IMR-90 (cell line): ENCODE measurements at regions not wholly inside any gene's neighbourhood (a gene's known extent, or its start where the extent isn't known, plus 50 kb on each side); places are given as distances from the start of the nearest gene placed in this dataset.
"Not testable (repeated sequence)": the region's sequence is repeated elsewhere in the genome, so short reads cannot be mapped to it uniquely, and the experiment has no call there.

Experiments used
- ATAC-seq: fragments of 200-7000 bp; cut with Tn5 transposase; 2 replicates; pipeline ENCODE4 v1.9.1; 2020; ENCODE audit warnings: low read depth, mild to moderate bottlenecking, moderate library complexity
- BruUV-seq: library from RNA; stranded (reverse); fragments of 400-500 nt; replicated peaks from 2 replicates; lab custom pipeline; 2021; lab: Mats Ljungman, UMichigan
- CTCF ChIA-PET: fragments of 300-600 bp; formaldehyde crosslinking; extraction: SDS; loops from one replicate; lab custom pipeline; 2021; ENCODE audit warnings: antibody characterized with exemption; lab: Yijun Ruan, JAX
- POLR2A ChIA-PET: fragments of 300-600 bp; sonication (Branson Sonifier 250); formaldehyde crosslinking; loops from one replicate; lab custom pipeline; 2022; ENCODE audit warnings: antibody characterized with exemption; ENCODE audit not compliant: unreplicated experiment; lab: Charles Lee
- DNase-seq: peaks from one replicate; pipeline ENCODE4 v3.0.0; 2013
- H2AFZ ChIP-seq: replicated peaks from 2 replicates; pipeline ENCODE3; 2013; ENCODE audit warnings: low read length, mild to moderate bottlenecking; ENCODE audit not compliant: poor library complexity
- H2AK5ac ChIP-seq: 2 replicates; pipeline ENCODE4 v1.6.1; 2013; ENCODE audit warnings: low read depth, low read length, inconsistent platforms
- H2AK9ac ChIP-seq: replicated peaks from 2 replicates; pipeline ENCODE3; 2013; ENCODE audit warnings: mild to moderate bottlenecking, low read depth, low read length, moderate library complexity; ENCODE audit not compliant: poor library complexity
- H2BK120ac ChIP-seq: 2 replicates; pipeline ENCODE4 v1.6.1; 2013; ENCODE audit warnings: low read depth, low read length, inconsistent platforms
- H2BK15ac ChIP-seq: 3 replicates; pipeline ENCODE4 v1.6.1; 2013; ENCODE audit warnings: low read depth, low read length, inconsistent platforms
- H2BK20ac ChIP-seq: 2 replicates; pipeline ENCODE4 v1.6.1; 2013; ENCODE audit warnings: low read depth, mild to moderate bottlenecking, inconsistent platforms, low read length, moderate library complexity
- H2BK5ac ChIP-seq: 2 replicates; pipeline ENCODE4 v1.6.1; 2013; ENCODE audit warnings: mild to moderate bottlenecking, low read depth, low read length, inconsistent platforms; ENCODE audit not compliant: poor library complexity, severe bottlenecking
- H3K14ac ChIP-seq: replicated peaks from 2 replicates; pipeline ENCODE4 v1.6.1; 2013; ENCODE audit warnings: low read depth, low read length, inconsistent platforms
- H3K18ac ChIP-seq: 2 replicates; pipeline ENCODE4 v1.6.1; 2013; ENCODE audit warnings: low read depth, low read length, control low read depth
- H3K23ac ChIP-seq: 2 replicates; pipeline ENCODE4 v1.6.1; 2013; ENCODE audit warnings: low read depth, low read length, inconsistent platforms
- H3K27ac ChIP-seq: 2 replicates; pipeline ENCODE4 v1.5.1; 2013; ENCODE audit warnings: mild to moderate bottlenecking, control low read depth, low read length; ENCODE audit not compliant: insufficient read depth
- H3K27me3 ChIP-seq: 2 replicates; pipeline ENCODE4 v1.6.1; 2013; ENCODE audit warnings: low read length; ENCODE audit not compliant: control insufficient read depth, insufficient read depth
- H3K36me3 ChIP-seq: 2 replicates; pipeline ENCODE4 v1.6.1; 2013; ENCODE audit warnings: low read length, mixed read lengths; ENCODE audit not compliant: control insufficient read depth, insufficient read depth
- H3K4ac ChIP-seq: 2 replicates; pipeline ENCODE4 v1.6.1; 2013; ENCODE audit warnings: low read depth, low read length, inconsistent platforms
- H3K4me1 ChIP-seq: 2 replicates; pipeline ENCODE4 v1.6.1; 2013; ENCODE audit warnings: low read length, mixed read lengths; ENCODE audit not compliant: control insufficient read depth, insufficient read depth
- H3K4me2 ChIP-seq: 2 replicates; pipeline ENCODE4 v1.6.1; 2013; ENCODE audit warnings: low read depth, mild to moderate bottlenecking, control low read depth, low read length, moderate library complexity
- H3K4me3 ChIP-seq: 2 replicates; pipeline ENCODE4 v1.5.1; 2013; ENCODE audit warnings: low read depth, mild to moderate bottlenecking, control low read depth, low read length, moderate library complexity; ENCODE audit not compliant: insufficient read depth
- H3K56ac ChIP-seq: 2 replicates; pipeline ENCODE4 v1.6.1; 2013; ENCODE audit warnings: low read length, inconsistent platforms; ENCODE audit not compliant: insufficient read depth; ENCODE audit errors: extremely low read depth
- H3K79me1 ChIP-seq, 2 experiments: 2 replicates each; pipeline ENCODE4 v1.6.1; 2013; ENCODE audit warnings: low read length in 2 of 2, inconsistent platforms in 1 of 2, low read depth in 1 of 2
- H3K9ac ChIP-seq: 2 replicates; pipeline ENCODE4 v1.6.1; 2013; ENCODE audit warnings: low read depth, low read length, control low read depth
- H3K9me1 ChIP-seq: 2 replicates; pipeline ENCODE4 v1.6.1; 2013; ENCODE audit warnings: low read length, inconsistent platforms; ENCODE audit not compliant: insufficient read depth
- H3K9me3 ChIP-seq: 2 replicates; pipeline ENCODE4 v1.6.1; 2013; ENCODE audit warnings: low read length; ENCODE audit not compliant: control insufficient read depth, insufficient read depth
- H4K20me1 ChIP-seq: 2 replicates; pipeline ENCODE4 v1.6.1; 2013; ENCODE audit warnings: low read length, inconsistent platforms; ENCODE audit not compliant: insufficient read depth
- H4K5ac ChIP-seq: 2 replicates; pipeline ENCODE4 v1.6.1; 2013; ENCODE audit warnings: mild to moderate bottlenecking, low read depth, low read length, control low read depth
- H4K8ac ChIP-seq, 2 experiments: 2 replicates each; pipeline ENCODE4 v1.6.1; 2013; ENCODE audit warnings: low read depth in 2 of 2, low read length in 2 of 2, control low read depth in 1 of 2, inconsistent platforms in 1 of 2
- H4K91ac ChIP-seq: 2 replicates; pipeline ENCODE4 v1.6.1; 2013; ENCODE audit warnings: low read depth, low read length, inconsistent platforms; ENCODE audit not compliant: insufficient read depth
- whole genome bisulfite sequencing, 2 experiments: methylation state at CpG; one replicate each; pipeline versions ENCODE4 v1.1.5 to v1.1.7; 2013; ENCODE audit warnings: missing lambda C conversion rate in 2 of 2; ENCODE audit not compliant: insufficient read length in 1 of 2; ENCODE audit errors: extremely low coverage in 2 of 2; 5-methylcytosine and 5-hydroxymethylcytosine counted together
- dilution Hi-C: fragments of 300-500 bp; cut with HindIII; formaldehyde crosslinking; loops from one replicate; pipeline ENCODE4 v1.14.3; 2018; ENCODE audit warnings: low sequenced_read_pairs; ENCODE audit not compliant: unreplicated experiment
- in situ Hi-C: fragments of 300-500 bp; cut with MboI; formaldehyde crosslinking; loops from 3 replicates; pipeline ENCODE4 v1.14.3; 2019; ENCODE audit warnings: low sequenced_read_pairs, inconsistent platforms, mixed read lengths
- intact Hi-C: fragments of 100-400 bp; cut with micrococcal nuclease; formaldehyde crosslinking; loops from 2 replicates; pipeline ENCODE4 v1.10.0; 2022

DNA sequence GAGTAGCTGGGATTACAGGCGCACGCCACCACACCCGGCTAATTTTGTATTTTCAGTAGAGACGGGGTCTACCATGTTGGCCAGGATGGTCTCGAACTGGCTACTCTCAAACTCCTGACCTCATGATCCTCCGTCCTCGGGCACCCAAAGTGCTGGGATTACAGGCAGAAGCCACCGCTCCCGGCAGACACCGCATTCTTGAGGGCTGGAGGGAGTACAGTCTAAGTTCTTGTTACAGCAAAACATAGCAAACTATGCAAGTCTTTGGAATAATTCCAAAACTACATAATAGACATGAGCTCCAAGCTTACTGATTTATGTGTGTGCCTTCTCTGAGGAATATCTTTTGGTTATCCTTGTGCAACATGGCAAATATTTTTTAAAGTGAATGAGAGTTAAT lies 299.1 kb upstream of the ZNF658 start:
- H4K8ac ChIP-seq, H3K9me3 ChIP-seq, H3K9me1 ChIP-seq, CTCF ChIA-PET, POLR2A ChIA-PET, H2AFZ ChIP-seq, H2AK9ac ChIP-seq, H3K4me1 ChIP-seq, H3K27ac ChIP-seq, H2BK5ac ChIP-seq, BruUV-seq, H2BK20ac ChIP-seq, intact Hi-C loops, H2BK120ac ChIP-seq, H3K18ac ChIP-seq, H3K4me3 ChIP-seq, H3K4ac ChIP-seq, H3K79me1 ChIP-seq, H2AK5ac ChIP-seq, dilution Hi-C loops, H3K23ac ChIP-seq, H3K27me3 ChIP-seq, ATAC-seq, H2BK15ac ChIP-seq, H3K9ac ChIP-seq, H4K91ac ChIP-seq, H3K36me3 ChIP-seq, H4K20me1 ChIP-seq, H4K5ac ChIP-seq, H3K14ac ChIP-seq, H3K4me2 ChIP-seq, H3K56ac ChIP-seq, in situ Hi-C loops: not testable (repeated sequence)
- no CpG with 5 or more reads among the region's 10 CpGs for WGBS, 2 experiments
- DNase-seq: peak; percentile 2

DNA sequence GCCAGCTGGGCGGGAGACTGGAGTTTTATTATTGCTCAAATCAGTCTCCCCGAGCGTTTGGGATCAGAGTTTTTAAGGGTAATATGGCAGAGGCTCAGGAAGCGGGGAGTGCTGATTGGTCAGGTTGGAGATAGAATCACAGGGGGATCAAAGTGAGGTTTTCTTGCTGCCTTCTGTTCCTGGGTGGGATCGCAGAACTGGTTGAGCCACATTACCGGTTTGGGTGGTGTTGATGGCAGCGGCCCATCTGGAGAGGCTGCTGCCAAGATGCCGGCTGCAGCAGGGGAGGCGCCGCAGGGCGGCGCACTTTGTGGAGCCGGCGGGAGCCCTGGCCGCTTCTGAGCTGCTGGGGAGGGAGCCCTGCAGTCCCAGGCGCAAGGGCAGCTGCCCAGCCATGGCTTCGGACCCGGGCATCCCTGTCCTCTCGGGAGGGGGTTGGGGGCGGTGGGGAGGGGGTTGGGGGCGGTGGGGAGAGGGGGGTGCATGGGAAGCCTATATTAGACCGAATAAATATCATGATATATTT lies 268.9 kb upstream of the ZNF658 start:
- ATAC-seq, H2BK120ac ChIP-seq, H3K9ac ChIP-seq, H3K23ac ChIP-seq, H4K91ac ChIP-seq, H4K8ac ChIP-seq, H4K5ac ChIP-seq, H3K79me1 ChIP-seq, H2BK20ac ChIP-seq, H3K56ac ChIP-seq, POLR2A ChIA-PET, H2BK15ac ChIP-seq, dilution Hi-C loops, H3K18ac ChIP-seq, H3K9me1 ChIP-seq, H2AK5ac ChIP-seq, H3K4me3 ChIP-seq, H4K20me1 ChIP-seq, H3K4me2 ChIP-seq, H3K9me3 ChIP-seq, H3K27ac ChIP-seq, H3K36me3 ChIP-seq, H3K4ac ChIP-seq, H2AK9ac ChIP-seq, CTCF ChIA-PET, intact Hi-C loops, H3K27me3 ChIP-seq, H2AFZ ChIP-seq, DNase-seq, BruUV-seq, in situ Hi-C loops, H3K4me1 ChIP-seq, H2BK5ac ChIP-seq, H3K14ac ChIP-seq: not testable (repeated sequence)
- WGBS, 2 experiments: no CpG with 5 or more reads among the region's 22 CpGs
